ENCODE measurements at regions not wholly inside any gene's neighbourhood (a gene's known extent, or its start where the extent isn't known, plus 50 kb on each side); places are given as distances from the start of the nearest gene placed in this dataset.

DNA sequence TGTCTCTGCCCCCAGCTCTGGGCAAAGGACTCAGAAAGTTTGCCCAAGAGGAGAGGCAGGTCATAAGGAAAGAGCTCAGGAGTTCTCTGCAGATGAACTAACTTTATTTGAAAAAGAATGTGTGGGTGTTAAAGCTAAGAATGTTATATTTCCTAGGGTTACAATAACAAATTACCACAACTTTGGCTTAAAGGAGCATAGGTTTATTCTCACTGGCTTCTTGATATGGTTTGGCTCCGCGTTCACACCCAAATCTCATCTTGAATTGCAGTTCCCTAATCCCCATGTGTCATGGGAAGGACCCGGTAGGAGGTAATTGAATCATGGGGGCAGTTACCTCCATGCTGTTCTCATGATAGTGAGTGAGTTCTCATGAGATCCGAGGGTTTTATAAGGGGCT, 383.7 kb upstream of the CFAP20DC start:
- H3K4me3 ChIP-seq (ENCODE audit: low read depth, low read length), result no peak overlapping the region
- TF ChIP-seq, protein P1, sequence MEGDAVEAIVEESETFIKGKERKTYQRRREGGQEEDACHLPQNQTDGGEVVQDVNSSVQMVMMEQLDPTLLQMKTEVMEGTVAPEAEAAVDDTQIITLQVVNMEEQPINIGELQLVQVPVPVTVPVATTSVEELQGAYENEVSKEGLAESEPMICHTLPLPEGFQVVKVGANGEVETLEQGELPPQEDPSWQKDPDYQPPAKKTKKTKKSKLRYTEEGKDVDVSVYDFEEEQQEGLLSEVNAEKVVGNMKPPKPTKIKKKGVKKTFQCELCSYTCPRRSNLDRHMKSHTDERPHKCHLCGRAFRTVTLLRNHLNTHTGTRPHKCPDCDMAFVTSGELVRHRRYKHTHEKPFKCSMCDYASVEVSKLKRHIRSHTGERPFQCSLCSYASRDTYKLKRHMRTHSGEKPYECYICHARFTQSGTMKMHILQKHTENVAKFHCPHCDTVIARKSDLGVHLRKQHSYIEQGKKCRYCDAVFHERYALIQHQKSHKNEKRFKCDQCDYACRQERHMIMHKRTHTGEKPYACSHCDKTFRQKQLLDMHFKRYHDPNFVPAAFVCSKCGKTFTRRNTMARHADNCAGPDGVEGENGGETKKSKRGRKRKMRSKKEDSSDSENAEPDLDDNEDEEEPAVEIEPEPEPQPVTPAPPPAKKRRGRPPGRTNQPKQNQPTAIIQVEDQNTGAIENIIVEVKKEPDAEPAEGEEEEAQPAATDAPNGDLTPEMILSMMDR (IDR thresholded peaks at IDR 0.05; ENCODE audit: low read depth, low read length), result no peak
- DNase-seq (ENCODE audit: low read depth, low spot score), result no peak
- in situ Hi-C loops (cut with HindIII; ENCODE audit: low sequenced_read_pairs), result no loop called here

DNA sequence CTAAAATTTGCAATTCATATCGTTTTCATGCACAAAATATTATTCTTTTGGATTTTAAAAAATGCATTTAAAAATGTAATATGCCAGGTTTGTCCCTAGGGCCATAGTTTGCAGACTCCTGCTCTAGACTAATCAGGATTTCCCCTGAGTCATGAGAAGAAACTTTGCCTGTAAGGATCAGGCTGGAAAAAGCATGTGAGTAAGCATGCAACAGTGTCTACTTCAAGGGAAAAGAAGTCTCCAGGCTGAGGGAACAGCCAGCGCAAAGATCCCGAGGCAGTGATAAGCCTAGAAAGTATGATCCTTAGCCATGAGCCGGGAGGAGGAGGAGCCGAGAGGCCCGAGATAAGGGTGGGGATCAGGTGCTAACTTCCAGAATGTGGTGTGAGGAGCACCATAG, 382.8 kb upstream of the CFAP20DC start:
- H3K4me3 ChIP-seq (ENCODE audit: low read depth, low read length), result no peak overlapping the region
- no peak for DNase-seq (ENCODE audit: low read depth, low spot score)
- TF ChIP-seq, protein P1 (IDR thresholded peaks at IDR 0.05; ENCODE audit: low read depth, low read length), result no peak
- in situ Hi-C loops (cut with HindIII; ENCODE audit: low sequenced_read_pairs), result no loop called here

DNA sequence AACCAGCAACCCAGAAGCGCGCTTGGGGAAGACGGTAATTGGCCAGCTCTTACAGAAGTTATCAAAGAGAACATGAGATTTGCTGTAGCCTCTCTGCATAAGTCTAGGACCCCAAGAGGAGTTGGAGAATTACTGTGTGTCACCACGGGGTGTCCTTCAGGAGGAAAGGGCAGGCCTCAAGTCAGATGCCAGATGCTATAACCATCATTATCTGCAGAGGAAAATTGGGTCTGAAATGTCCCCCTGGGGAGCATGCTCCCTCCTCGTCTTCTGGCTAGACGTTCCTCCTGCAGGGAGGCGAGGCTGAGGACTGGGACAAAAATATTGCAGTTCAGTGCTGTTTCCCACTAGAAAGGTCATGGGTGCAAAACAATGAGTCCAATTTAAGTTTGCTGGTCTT, 380.5 kb upstream of the CFAP20DC start:
- DNase-seq (ENCODE audit: low read depth, low spot score), result no peak
- TF ChIP-seq, protein P1 (IDR thresholded peaks at IDR 0.05; ENCODE audit: low read depth, low read length), result no peak
- in situ Hi-C loops (cut with HindIII; ENCODE audit: low sequenced_read_pairs), result no loop called here

DNA sequence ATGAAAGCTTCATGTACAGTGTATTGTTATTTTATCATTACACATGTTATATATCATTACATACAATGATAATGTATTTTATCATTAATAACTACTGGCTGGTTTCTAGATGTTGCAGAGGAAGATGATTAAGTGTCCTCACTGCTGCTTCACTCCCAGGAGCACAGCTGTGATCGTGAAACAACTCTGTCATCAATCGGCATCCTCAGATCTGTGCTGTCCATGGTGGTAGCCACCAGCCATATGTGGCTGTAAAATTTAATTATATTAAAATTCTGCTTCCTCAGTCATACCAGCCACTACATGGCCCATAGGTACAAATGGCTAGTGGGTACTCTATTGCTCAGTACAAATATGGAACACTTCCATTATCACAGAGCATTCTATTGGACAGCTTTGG, 379.4 kb upstream of the CFAP20DC start:
- TF ChIP-seq, protein P1 (IDR thresholded peaks at IDR 0.05; ENCODE audit: low read depth, low read length), result no peak
- H3K4me3 ChIP-seq (ENCODE audit: low read depth, low read length), result no peak overlapping the region
- in situ Hi-C loops (cut with HindIII; ENCODE audit: low sequenced_read_pairs), result no loop called here
- DNase-seq (ENCODE audit: low read depth, low spot score), result no peak

More for the DNA sequence above, 380.5 kb upstream of the CFAP20DC start:
- H3K4me3 ChIP-seq (ENCODE audit: low read depth, low read length), result no peak overlapping the region

DNA sequence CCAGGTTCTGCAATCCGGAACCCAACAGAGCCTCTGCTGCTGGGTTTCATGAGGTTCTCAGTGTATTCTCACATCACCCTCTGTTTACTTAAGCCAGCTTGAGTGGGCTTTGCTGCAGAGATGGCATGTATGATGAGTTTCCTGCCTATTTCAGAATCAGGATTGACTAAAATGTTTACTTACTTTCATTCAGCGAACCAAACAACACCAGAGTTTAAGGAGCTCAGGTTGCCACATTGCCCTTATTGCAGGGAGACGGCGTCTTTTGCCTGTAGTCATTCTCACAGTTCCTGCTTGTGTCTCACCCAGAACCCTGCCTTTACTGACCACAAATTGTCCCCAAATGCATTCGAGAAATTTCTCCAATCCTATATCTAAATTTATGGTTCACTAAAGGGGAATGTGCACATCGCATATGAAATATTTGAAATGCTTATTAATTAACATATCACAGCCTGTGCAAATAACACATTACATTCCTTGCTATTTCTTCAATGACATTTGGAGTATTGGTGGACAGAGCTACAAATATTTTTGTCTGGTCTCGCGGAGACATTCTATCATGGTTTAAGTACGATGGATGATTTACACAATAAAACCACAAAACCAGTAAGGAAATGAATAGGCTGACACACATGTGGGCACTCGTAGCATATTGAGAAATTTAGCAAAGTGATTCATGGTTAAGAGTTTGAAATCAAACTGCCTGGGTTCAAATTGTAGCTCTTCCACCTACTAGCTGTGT, 377.2 kb upstream of the CFAP20DC start:
- no peak overlapping the region for H3K4me3 ChIP-seq (ENCODE audit: low read depth, low read length)
- DNase-seq (ENCODE audit: low read depth, low spot score), result peak; percentile 81
- in situ Hi-C loops (cut with HindIII; ENCODE audit: low sequenced_read_pairs), result no loop called here
- TF ChIP-seq, protein P1 (IDR thresholded peaks at IDR 0.05; ENCODE audit: low read depth, low read length), result no peak

DNA sequence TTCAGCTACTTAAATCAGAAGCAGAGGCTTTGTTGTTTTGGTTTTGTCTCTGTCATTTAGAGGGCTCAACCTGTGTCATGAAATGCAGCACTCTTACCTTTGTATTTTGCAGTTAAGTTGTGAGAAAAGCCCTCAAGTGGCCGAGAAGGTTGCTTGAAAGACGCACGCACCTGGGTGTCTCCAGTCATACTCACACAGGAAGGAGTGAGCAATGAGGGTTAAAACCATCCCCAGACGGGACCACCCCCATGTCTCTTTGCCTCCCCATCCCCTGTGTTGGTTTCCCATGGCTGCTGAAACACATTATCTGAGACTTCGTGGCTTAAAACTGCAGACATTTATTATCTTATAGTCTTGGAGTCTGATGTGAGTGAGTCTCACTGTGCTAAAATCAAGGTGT, 376.1 kb upstream of the CFAP20DC start:
- TF ChIP-seq, protein P1 (IDR thresholded peaks at IDR 0.05; ENCODE audit: low read depth, low read length), result no peak
- no peak for DNase-seq (ENCODE audit: low read depth, low spot score)
- in situ Hi-C loops (cut with HindIII; ENCODE audit: low sequenced_read_pairs), result no loop called here
- H3K4me3 ChIP-seq (ENCODE audit: low read depth, low read length), result no peak overlapping the region
